IgD-negative memory B cell (primary cell): ENCODE measurements at regions not wholly inside any gene's neighbourhood (a gene's known extent, or its start where the extent isn't known, plus 50 kb on each side); places are given as distances from the start of the nearest gene placed in this dataset.

ENCODE experiments used
- H3K27ac Mint-ChIP-seq, 3 donors: one replicate each; pipeline ENCODE4 v1.8.0; 2020 to 2022; ENCODE audit warnings: mild to moderate bottlenecking in 3 of 3, mixed read lengths in 3 of 3, moderate library complexity in 1 of 3
- H3K27me3 Mint-ChIP-seq: one replicate; pipeline ENCODE4 v1.8.0; 2021; ENCODE audit warnings: mixed read lengths
- H3K36me3 Mint-ChIP-seq: one replicate; pipeline ENCODE4 v1.8.0; 2020; ENCODE audit warnings: mild to moderate bottlenecking, mixed read lengths
- H3K4me1 Mint-ChIP-seq, 3 donors: one replicate each; pipeline ENCODE4 v1.8.0; 2020 to 2022; ENCODE audit warnings: mixed read lengths in 3 of 3, mild to moderate bottlenecking in 1 of 3
- H3K4me3 Mint-ChIP-seq, 4 donors: one replicate each; pipeline ENCODE4 v1.8.0; 2020 to 2022; ENCODE audit warnings: mild to moderate bottlenecking in 4 of 4, mixed read lengths in 4 of 4, moderate library complexity in 3 of 4
- H3K9me3 Mint-ChIP-seq, 3 donors: one replicate each; pipeline ENCODE4 v1.8.0; 2020 to 2021; ENCODE audit warnings: mixed read lengths in 3 of 3, mild to moderate bottlenecking in 1 of 3

DNA sequence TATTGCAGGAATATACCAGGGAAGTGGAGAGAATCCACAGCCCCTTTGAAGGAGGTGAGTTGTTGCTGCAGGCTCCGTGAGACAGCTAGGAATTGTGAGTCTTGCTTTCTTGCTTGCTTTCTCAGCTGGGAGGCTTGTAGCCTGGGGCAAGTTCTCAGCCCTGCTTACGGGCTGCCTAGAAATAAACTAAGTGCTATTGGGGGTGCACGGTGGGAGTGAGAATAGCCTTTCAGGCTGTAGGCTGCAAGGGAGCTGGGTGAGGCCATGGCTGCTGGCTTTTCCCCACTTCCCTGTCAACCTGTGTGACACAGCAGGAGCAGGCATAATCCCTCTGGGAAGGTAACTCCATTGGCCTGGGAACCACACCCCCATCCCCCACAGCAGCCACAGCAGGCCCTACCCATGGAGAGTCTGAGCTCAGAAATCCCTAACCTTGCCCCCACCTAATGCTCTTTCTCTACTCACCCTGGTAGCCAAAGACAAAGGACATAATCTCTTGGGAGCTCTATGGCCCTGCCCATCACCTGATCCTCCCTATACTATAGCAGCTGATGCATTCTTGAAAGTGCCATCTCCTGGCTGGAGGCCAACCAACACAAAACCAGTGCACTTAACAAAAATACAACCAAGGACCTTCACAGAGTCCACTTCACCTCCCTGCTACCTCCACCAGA lies 113.0 kb downstream of the MMRN1 start:
- Mint-ChIP-seq H3K36me3 (no peaks in the 10 kb centered on the region), H3K27me3 (peaks cover 2% of the 10 kb centered on the region)

DNA sequence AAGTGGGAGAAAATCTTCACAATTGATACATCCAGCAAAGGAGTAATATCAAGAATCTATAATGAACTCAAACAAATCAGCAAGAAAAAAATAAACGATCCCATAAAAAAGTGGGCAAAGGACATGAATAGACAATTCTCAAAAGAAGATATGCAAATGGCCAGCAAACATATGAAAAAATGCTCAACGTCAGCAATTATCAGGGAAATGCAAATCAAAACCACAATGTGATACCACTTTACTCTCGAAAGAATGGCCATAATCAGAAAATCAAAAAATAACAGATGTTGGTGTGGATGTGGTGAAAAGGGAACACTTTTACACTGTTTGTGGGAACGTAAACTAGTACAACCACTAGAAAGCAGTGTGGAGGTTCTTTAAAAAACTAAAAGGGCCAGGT lies 114.3 kb upstream of the CCSER1 start:
- H3K4me3 Mint-ChIP-seq = no peak overlapping the region
- H3K27ac Mint-ChIP-seq = no peak overlapping the region
- peaks cover under 1% of the 10 kb centered on the region for H3K27me3 Mint-ChIP-seq
- no peaks in the 10 kb centered on the region for H3K36me3 Mint-ChIP-seq
- no peaks in the 10 kb centered on the region for H3K4me1 Mint-ChIP-seq
- H3K9me3 Mint-ChIP-seq = peaks cover under 1 to 3% (median 3%) of the 10 kb centered on the region in 3 donors

More for the DNA sequence above, 113.0 kb downstream of the MMRN1 start:
- Mint-ChIP-seq H3K27ac (no peak overlapping the region), H3K4me1 (no peaks in the 10 kb centered on the region), H3K9me3 (peaks cover 0 to 4% (median 3%) of the 10 kb centered on the region in 3 donors), H3K4me3 (no peak overlapping the region)

DNA sequence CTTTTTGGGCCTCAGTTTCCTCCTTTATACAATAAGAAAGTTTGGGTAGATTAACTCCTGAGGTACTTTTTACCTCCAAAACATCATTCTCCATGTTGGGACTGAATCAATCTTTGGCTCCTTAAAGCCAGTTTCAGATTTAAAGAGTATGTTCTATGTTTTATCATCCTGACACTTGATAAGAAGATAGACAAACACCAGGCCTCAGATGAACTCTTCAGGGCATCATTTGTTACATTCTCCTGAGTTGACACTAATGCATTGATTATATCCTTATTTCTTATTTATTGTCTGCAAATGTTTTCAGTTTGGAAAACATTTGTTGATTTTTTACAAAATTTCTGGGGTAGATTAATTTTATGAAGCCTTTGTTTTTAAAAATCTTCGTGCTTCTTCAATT lies 102.7 kb upstream of the CCSER1 start:
- H3K4me3 Mint-ChIP-seq = no peak overlapping the region
- peaks cover 20 to 31% (median 24%) of the 10 kb centered on the region in 3 donors for H3K4me1 Mint-ChIP-seq
- H3K27me3 Mint-ChIP-seq = no peaks in the 10 kb centered on the region
- peaks cover 0 to 2% (median 0%) of the 10 kb centered on the region in 3 donors for H3K9me3 Mint-ChIP-seq
- no peaks in the 10 kb centered on the region for H3K36me3 Mint-ChIP-seq
- H3K27ac Mint-ChIP-seq = no peak overlapping the region

DNA sequence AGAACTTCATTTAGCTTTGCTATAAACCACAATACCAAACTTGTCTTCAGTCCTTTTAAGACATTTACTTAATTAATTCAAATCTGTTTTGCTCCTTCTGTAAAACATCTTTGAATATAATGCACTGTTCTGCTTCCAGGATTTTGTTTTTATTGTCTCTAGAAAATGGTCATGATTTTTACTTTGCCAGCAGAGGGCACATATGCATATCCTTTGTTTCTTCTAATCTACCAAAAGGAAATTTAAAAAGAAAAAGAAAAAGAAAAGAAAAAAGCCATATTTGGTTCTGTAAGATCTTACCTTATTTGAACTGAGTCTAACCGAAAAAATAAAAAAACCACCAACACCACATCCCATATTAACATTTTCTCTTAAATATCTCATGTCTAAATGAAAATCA lies 101.9 kb upstream of the CCSER1 start:
- H3K27me3 Mint-ChIP-seq = no peaks in the 10 kb centered on the region

DNA sequence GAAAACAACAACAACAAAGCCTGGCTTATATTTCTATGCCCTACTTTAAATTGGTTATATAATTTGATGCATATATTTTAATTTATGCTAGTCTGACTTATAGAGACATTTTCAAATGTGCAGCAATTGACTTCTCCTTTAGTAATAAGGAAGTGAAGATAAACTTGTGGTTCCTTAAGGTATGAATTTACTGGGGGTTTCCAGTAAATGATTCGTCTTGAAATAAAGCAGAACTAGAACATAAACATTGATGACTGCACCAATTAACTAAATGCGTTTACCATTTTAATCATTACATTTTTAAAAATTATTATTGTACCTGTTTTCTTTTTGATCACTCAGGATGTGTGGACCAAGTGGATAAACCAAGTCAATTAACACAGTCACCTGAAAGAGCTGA lies 99.6 kb upstream of the CCSER1 start:
- peak overlapping the region in 2 of 4 donors; percentile 72 to 87 for H3K4me3 Mint-ChIP-seq
- H3K4me1 Mint-ChIP-seq = peaks cover 20 to 28% (median 24%) of the 10 kb centered on the region in 3 donors
- no peaks in the 10 kb centered on the region for H3K36me3 Mint-ChIP-seq
- peaks cover 2% of the 10 kb centered on the region for H3K27me3 Mint-ChIP-seq
- H3K27ac Mint-ChIP-seq = peak overlapping the region in 1 of 3 donors; percentile 66
- peaks cover 0 to 2% (median 0%) of the 10 kb centered on the region in 3 donors for H3K9me3 Mint-ChIP-seq

More for the DNA sequence above, 101.9 kb upstream of the CCSER1 start:
- Mint-ChIP-seq H3K27ac (no peak overlapping the region), H3K36me3 (no peaks in the 10 kb centered on the region), H3K4me3 (no peak overlapping the region), H3K4me1 (peaks cover 23 to 31% (median 24%) of the 10 kb centered on the region in 3 donors), H3K9me3 (peaks cover 0 to 2% (median 0%) of the 10 kb centered on the region in 3 donors)

DNA sequence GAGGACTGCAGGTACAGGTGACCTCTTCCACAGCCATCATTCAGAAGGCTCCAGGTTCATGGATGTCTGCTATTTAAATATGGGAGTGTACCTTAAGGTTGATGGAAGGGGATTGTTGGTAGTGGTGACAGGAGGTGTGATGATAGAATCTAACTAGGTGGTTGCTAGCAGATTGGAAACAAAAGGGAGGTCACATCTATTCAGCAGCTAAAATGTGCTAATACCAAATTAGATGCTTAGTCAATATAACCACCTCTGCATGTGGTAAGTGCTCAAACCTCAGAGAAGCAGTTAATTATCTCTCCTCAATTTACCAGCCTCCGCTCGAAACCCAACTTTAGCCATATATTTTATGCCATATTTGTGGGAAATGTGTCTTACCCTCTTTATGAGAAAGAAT lies 98.7 kb upstream of the CCSER1 start:
- H3K4me1 Mint-ChIP-seq = peaks cover 20 to 28% (median 24%) of the 10 kb centered on the region in 3 donors
- no peak overlapping the region for H3K4me3 Mint-ChIP-seq
- H3K9me3 Mint-ChIP-seq = peaks cover 0 to 2% (median 0%) of the 10 kb centered on the region in 3 donors
- H3K36me3 Mint-ChIP-seq = no peaks in the 10 kb centered on the region
- H3K27ac Mint-ChIP-seq = peak overlapping the region in 2 of 3 donors; percentile 60 to 73
- peaks cover 2% of the 10 kb centered on the region for H3K27me3 Mint-ChIP-seq

DNA sequence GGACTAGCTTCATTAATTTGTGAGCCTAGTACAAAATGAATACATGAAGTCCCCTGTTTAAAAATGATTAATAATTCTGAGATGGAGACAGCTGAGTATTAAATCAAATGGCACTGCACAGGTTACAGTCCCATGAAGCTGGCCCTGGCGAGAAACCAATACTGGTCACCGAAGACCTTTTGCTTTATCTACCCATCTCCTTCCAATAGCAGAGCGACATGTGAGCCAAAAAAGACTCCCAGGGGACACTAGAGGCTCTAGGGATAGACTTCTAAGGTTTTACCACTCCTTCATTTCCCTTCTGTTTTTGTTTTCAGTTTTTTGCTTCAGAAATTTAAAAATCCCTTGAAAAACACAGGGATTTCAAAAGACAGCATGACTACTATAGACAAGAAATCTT lies 97.0 kb upstream of the CCSER1 start:
- no peak overlapping the region for H3K27ac Mint-ChIP-seq
- H3K9me3 Mint-ChIP-seq = peaks cover 0 to 6% (median 0%) of the 10 kb centered on the region in 3 donors
- H3K4me1 Mint-ChIP-seq = peaks cover 20 to 27% (median 24%) of the 10 kb centered on the region in 3 donors

DNA sequence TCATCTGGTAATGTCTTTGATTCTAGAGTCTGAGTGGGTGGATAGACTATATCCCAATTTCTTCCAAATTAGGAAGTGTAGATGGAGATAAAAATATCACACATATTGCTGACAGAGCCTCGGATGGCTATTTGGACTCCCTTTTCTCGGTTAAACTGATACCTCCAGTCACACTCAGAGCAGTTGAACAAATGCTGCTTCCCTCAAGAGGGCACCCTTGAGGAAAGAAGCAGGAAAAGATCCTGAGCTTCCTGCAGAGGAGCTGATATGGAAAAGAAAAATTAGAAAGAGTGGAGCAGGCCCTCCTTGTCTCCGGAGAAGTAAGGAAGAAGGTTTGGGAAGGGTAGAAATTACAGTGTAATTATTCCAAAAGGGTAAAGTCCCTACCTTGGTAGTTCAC lies 96.2 kb upstream of the CCSER1 start:
- Mint-ChIP-seq H3K27ac (peak overlapping the region in 1 of 3 donors; percentile 46), H3K4me3 (no peak overlapping the region), H3K36me3 (no peaks in the 10 kb centered on the region), H3K27me3 (peaks cover 2% of the 10 kb centered on the region), H3K9me3 (peaks cover 0 to 6% (median 0%) of the 10 kb centered on the region in 3 donors), H3K4me1 (peaks cover 19 to 22% (median 22%) of the 10 kb centered on the region in 3 donors)

More for the DNA sequence above, 97.0 kb upstream of the CCSER1 start:
- no peaks in the 10 kb centered on the region for H3K36me3 Mint-ChIP-seq
- H3K4me3 Mint-ChIP-seq = peak overlapping the region in 1 of 4 donors; percentile 9
- peaks cover 2% of the 10 kb centered on the region for H3K27me3 Mint-ChIP-seq

DNA sequence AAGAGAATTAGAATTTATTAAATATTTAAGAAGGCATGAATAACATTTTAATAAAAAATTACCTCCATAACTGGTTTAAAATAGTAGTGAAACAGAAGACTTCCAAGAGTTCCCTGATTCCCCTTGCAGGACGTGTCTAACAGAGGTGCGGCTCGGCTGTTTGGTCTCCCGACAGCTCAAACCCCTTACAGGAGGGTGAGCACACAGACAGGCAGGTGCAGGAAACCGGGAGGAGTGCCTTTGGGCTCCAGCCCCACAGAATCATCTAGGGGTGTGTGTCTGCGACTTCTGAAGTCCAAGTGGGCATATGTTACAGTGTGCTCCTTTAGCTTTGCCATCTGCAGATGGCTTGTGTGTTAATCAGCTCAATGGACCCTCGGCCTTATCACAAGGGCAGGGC lies 88.1 kb upstream of the CCSER1 start:
- Mint-ChIP-seq H3K9me3 (peaks cover 0 to 5% (median 0%) of the 10 kb centered on the region in 3 donors), H3K4me3 (no peak overlapping the region), H3K27me3 (no peaks in the 10 kb centered on the region), H3K36me3 (no peaks in the 10 kb centered on the region), H3K27ac (no peak overlapping the region), H3K4me1 (peaks cover 0 to 2% (median 0%) of the 10 kb centered on the region in 3 donors)

DNA sequence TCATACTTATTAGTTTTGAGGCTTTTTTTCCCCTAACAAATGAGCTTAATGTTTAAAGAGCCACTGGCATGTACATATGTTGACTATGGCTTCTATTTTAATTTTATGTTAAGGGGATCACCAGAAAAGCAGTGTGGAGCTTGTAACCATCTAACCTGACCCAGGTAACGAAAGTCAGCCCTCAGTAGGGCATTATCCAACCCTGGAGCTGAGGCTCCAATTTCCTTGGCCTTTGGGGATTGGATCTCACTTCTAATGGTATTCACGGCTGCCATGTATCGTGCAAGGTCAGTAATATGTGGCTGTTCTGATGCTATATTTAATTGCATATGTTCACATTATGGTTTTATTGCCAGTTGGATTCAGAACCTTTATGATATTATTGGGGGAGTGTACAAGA lies 75.2 kb upstream of the CCSER1 start:
- H3K27ac Mint-ChIP-seq = no peak overlapping the region
- peaks cover 0 to 4% (median 0%) of the 10 kb centered on the region in 3 donors for H3K4me1 Mint-ChIP-seq
- H3K27me3 Mint-ChIP-seq = no peaks in the 10 kb centered on the region
- H3K36me3 Mint-ChIP-seq = no peaks in the 10 kb centered on the region
- H3K9me3 Mint-ChIP-seq = no peaks in the 10 kb centered on the region
- no peak overlapping the region for H3K4me3 Mint-ChIP-seq

DNA sequence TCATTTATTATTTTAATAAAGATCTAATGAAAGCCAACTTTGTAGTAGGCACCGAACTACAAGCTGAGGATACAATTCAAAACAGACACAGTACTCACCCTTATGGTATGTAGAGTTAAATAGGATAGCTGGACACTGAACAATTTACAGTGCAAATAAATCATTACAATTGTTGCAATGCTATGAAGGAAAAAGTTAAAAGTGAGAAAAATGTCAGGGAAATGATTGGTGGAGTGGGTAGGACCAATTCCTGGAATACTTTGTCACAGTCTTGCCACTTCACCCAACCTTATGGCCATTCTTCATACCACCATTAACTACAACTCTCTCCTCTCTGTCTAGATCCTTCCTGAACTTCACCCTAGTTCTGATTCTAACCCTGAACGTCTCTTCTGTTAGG lies 70.1 kb upstream of the CCSER1 start:
- H3K36me3 Mint-ChIP-seq = peaks cover 2% of the 10 kb centered on the region

DNA sequence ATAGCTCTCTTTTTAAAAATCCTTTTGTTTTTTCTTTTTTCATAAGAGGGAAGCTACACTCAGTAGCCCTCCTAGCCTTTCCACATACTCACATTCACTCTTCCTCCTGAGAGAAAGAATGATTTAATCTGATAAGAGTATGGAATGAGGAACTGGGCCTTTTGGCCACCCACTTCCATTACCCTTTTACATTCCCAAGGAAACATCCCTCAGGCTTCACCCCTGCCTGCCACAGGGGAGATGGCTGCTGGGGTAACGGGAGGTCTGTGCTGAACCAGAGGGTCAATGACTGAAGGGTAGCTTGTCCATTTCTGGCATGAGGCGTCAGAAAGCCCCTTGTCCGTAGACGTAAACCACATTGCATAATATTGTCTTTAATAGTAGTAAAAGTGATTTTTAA lies 67.2 kb upstream of the CCSER1 start:
- no peak overlapping the region for H3K4me3 Mint-ChIP-seq
- H3K36me3 Mint-ChIP-seq = peaks cover 2% of the 10 kb centered on the region
- no peak overlapping the region for H3K27ac Mint-ChIP-seq
- no peaks in the 10 kb centered on the region for H3K9me3 Mint-ChIP-seq
- peaks cover 6% of the 10 kb centered on the region for H3K27me3 Mint-ChIP-seq
- H3K4me1 Mint-ChIP-seq = no peaks in the 10 kb centered on the region

More for the DNA sequence above, 70.1 kb upstream of the CCSER1 start:
- peak overlapping the region in 1 of 3 donors; percentile 18 for H3K27ac Mint-ChIP-seq
- no peaks in the 10 kb centered on the region for H3K9me3 Mint-ChIP-seq
- H3K4me1 Mint-ChIP-seq = no peaks in the 10 kb centered on the region
- no peak overlapping the region for H3K4me3 Mint-ChIP-seq
- peaks cover 6% of the 10 kb centered on the region for H3K27me3 Mint-ChIP-seq

DNA sequence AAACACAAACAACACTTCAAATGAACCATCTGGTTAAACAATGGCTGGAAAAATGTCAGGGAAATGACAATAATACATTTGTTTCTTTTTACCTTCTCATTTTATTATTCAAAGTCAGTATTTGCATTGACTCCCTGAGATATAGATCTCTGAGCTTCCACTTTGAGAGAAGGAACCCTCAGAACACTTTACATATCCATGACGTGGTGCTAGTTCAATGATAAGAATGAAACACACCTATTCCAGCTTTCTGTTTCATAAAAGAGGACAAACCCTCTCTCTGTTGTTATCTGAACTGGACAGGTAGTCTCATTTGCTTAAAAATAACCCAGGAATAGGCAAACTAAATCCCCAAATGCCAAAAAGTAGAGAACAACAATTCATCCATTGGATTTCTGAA lies 65.3 kb upstream of the CCSER1 start:
- Mint-ChIP-seq H3K4me3 (no peak overlapping the region), H3K27me3 (peaks cover 6% of the 10 kb centered on the region), H3K36me3 (peaks cover 2% of the 10 kb centered on the region), H3K27ac (no peak overlapping the region), H3K4me1 (no peaks in the 10 kb centered on the region), H3K9me3 (no peaks in the 10 kb centered on the region)

DNA sequence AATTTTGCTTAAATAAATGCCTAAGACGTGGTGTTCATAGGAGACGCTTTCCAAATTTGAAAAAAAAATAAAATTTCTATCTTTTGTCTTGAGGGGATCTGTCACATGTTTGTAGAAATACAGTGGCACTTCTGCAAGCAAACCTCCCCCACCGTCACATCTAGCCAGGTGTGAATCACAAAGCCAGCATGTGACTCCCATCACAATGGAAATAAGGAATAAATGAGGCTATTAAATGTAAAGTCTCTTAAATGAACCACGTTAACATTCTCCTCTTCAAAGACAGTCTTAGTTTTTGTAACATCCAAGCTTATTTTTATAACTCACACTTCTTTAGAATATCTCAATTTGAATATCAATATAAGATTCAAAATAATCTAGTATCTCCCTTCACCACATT lies 63.0 kb upstream of the CCSER1 start:
- Mint-ChIP-seq H3K4me3 (no peak overlapping the region), H3K4me1 (no peaks in the 10 kb centered on the region), H3K9me3 (peaks cover 0 to 4% (median 2%) of the 10 kb centered on the region in 3 donors), H3K27ac (no peak overlapping the region), H3K27me3 (peaks cover 3% of the 10 kb centered on the region), H3K36me3 (no peaks in the 10 kb centered on the region)

DNA sequence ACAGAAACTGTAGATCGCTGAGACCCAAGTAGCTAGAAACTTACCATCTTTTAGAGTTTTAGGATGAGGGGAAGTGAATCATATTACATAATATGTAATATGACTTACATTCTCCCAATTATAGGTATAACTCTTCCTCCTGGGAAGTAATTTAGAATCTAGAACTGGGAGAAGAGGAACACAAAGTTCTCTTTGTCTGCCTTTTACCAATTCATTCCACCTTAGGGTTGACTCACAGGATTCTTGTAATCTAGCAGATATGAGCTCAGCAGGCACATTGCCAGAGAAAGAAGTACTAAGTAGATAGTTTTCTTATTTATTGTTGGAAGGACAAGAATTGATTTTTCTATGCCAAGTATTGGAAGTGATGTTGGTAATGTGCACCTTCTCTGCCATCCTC lies 58.0 kb upstream of the CCSER1 start:
- H3K4me3 Mint-ChIP-seq = no peak overlapping the region
- H3K36me3 Mint-ChIP-seq = no peaks in the 10 kb centered on the region
- no peaks in the 10 kb centered on the region for H3K27me3 Mint-ChIP-seq
- peaks cover 8 to 16% (median 8%) of the 10 kb centered on the region in 3 donors for H3K4me1 Mint-ChIP-seq
- H3K9me3 Mint-ChIP-seq = peaks cover 2 to 4% (median 2%) of the 10 kb centered on the region in 3 donors
- H3K27ac Mint-ChIP-seq = no peak overlapping the region
